ENCODE measurements at regions not wholly inside any gene's neighbourhood (a gene's known extent, or its start where the extent isn't known, plus 50 kb on each side); places are given as distances from the start of the nearest gene placed in this dataset.

DNA sequence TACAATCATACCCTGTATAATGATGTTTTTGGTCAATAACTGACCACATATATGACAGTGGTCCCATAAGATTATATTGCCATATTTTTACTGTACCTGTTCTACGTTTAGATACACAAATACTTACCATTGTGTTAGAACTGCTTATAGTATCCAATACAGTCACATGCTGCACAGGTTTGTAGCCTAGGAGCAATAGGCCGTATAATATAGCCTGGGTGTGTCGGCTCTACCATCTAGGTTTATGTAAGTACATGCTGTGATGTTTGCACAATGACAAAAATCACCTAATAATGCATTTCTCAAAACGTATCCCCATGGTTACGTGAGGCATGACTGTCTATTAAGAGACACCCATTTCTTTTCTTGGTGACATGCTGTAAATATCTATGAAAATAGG is 55.0 kb upstream of the APCDD1 start:
- H3K4me2 ChIP-seq (ENCODE audit: low read depth, low read length): no peak overlapping the region
- H3K4me1 ChIP-seq (ENCODE audit: control insufficient read depth, insufficient read depth, low read length): no peaks in the 10 kb centered on the region
- no peak overlapping the region for H2BK120ac ChIP-seq (ENCODE audit: low read depth, low read length)
- intact Hi-C loops (cut with micrococcal nuclease): no loop called here
- no peak overlapping the region for H3K56ac ChIP-seq (ENCODE audit: extremely low read depth, insufficient read depth, low read length)
- H2AK5ac ChIP-seq (ENCODE audit: low read depth, low read length): no peak overlapping the region
- BruUV-seq (replicated peaks): no TSS peak
- H4K20me1 ChIP-seq (ENCODE audit: insufficient read depth, low read length): no peaks in the 10 kb centered on the region
- no peak overlapping the region for H2BK5ac ChIP-seq (ENCODE audit: low read depth, low read length, poor library complexity, severe bottlenecking)
- DNase-seq (no peak), ATAC-seq (ENCODE audit: low read depth) (no peak)
- dilution Hi-C loops (cut with HindIII; ENCODE audit: low sequenced_read_pairs, unreplicated experiment): no loop called here
- H3K36me3 ChIP-seq (ENCODE audit: control insufficient read depth, insufficient read depth, low read length): no peaks in the 10 kb centered on the region
- no peak overlapping the region for H3K4ac ChIP-seq (ENCODE audit: low read depth, low read length)
- no peak overlapping the region for H4K8ac ChIP-seq (ENCODE audit: low read depth in 2 of 2, low read length in 2 of 2)
- ChIA-PET POLR2A (ENCODE audit: unreplicated experiment) (no interaction called here), CTCF (no interaction called here)
- TF ChIP-seq POLR2A (IDR thresholded peaks at IDR 0.05; ENCODE audit: low read depth, low read length): no peak
- TF ChIP-seq, protein P1, sequence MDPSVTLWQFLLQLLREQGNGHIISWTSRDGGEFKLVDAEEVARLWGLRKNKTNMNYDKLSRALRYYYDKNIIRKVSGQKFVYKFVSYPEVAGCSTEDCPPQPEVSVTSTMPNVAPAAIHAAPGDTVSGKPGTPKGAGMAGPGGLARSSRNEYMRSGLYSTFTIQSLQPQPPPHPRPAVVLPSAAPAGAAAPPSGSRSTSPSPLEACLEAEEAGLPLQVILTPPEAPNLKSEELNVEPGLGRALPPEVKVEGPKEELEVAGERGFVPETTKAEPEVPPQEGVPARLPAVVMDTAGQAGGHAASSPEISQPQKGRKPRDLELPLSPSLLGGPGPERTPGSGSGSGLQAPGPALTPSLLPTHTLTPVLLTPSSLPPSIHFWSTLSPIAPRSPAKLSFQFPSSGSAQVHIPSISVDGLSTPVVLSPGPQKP (IDR thresholded peaks at IDR 0.05; ENCODE audit: borderline replicate concordance, low read depth, low read length): no peak
- no peak for TF ChIP-seq CHD1 (IDR thresholded peaks at IDR 0.05; ENCODE audit: low read depth, low read length)
- TF ChIP-seq, protein P2, sequence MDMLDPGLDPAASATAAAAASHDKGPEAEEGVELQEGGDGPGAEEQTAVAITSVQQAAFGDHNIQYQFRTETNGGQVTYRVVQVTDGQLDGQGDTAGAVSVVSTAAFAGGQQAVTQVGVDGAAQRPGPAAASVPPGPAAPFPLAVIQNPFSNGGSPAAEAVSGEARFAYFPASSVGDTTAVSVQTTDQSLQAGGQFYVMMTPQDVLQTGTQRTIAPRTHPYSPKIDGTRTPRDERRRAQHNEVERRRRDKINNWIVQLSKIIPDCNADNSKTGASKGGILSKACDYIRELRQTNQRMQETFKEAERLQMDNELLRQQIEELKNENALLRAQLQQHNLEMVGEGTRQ (IDR thresholded peaks at IDR 0.05; ENCODE audit: low read depth, low read length): no peak
- TF ChIP-seq MXI1 (IDR thresholded peaks at IDR 0.05; ENCODE audit: borderline replicate concordance, low read depth, low read length): no peak
- TF ChIP-seq FOS (IDR thresholded peaks at IDR 0.05; ENCODE audit: low read depth, low read length): no peak
- no peak for TF ChIP-seq BHLHE40 (IDR thresholded peaks at IDR 0.05; ENCODE audit: low read depth, low read length)
- TF ChIP-seq, protein P3, sequence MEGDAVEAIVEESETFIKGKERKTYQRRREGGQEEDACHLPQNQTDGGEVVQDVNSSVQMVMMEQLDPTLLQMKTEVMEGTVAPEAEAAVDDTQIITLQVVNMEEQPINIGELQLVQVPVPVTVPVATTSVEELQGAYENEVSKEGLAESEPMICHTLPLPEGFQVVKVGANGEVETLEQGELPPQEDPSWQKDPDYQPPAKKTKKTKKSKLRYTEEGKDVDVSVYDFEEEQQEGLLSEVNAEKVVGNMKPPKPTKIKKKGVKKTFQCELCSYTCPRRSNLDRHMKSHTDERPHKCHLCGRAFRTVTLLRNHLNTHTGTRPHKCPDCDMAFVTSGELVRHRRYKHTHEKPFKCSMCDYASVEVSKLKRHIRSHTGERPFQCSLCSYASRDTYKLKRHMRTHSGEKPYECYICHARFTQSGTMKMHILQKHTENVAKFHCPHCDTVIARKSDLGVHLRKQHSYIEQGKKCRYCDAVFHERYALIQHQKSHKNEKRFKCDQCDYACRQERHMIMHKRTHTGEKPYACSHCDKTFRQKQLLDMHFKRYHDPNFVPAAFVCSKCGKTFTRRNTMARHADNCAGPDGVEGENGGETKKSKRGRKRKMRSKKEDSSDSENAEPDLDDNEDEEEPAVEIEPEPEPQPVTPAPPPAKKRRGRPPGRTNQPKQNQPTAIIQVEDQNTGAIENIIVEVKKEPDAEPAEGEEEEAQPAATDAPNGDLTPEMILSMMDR (conservative IDR thresholded peaks at IDR 0.05; ENCODE audit: low read depth, low read length): no peak
- no peak for TF ChIP-seq RCOR1 (IDR thresholded peaks at IDR 0.05; ENCODE audit: insufficient replicate concordance, low read length)
- no peak for TF ChIP-seq SMC3 (IDR thresholded peaks at IDR 0.05; ENCODE audit: low read depth, low read length)
- no peak for TF ChIP-seq MAFK (IDR thresholded peaks at IDR 0.05; ENCODE audit: low read depth, low read length)
- TF ChIP-seq NFE2L2 (IDR thresholded peaks at IDR 0.05; ENCODE audit: low read depth, low read length): no peak
- no peak for TF ChIP-seq MAZ (IDR thresholded peaks at IDR 0.05; ENCODE audit: borderline replicate concordance, low read depth, low read length)
- TF ChIP-seq RAD21 (IDR thresholded peaks at IDR 0.05; ENCODE audit: low read length): no peak
- TF ChIP-seq RFX5 (IDR thresholded peaks at IDR 0.05; ENCODE audit: low read depth, low read length): no peak
- no peak for TF ChIP-seq CEBPB (IDR thresholded peaks at IDR 0.05; ENCODE audit: low read depth, low read length)
- H4K91ac ChIP-seq (ENCODE audit: insufficient read depth, low read depth, low read length): no peak overlapping the region
- no peak overlapping the region for H3K18ac ChIP-seq (ENCODE audit: low read depth, low read length)
- H4K5ac ChIP-seq (ENCODE audit: low read depth, low read length): no peak overlapping the region
- H3K14ac ChIP-seq (replicated peaks; ENCODE audit: low read depth, low read length): no peak overlapping the region
- no peaks in the 10 kb centered on the region for H3K79me1 ChIP-seq (ENCODE audit: low read depth in 1 of 2, low read length in 2 of 2)
- no peak overlapping the region for H2AK9ac ChIP-seq (replicated peaks; ENCODE audit: low read depth, low read length, poor library complexity)
- H3K23ac ChIP-seq (ENCODE audit: low read depth, low read length): no peak overlapping the region
- no CpG with 5 or more reads among the region's 5 CpGs for WGBS, 2 experiments (ENCODE audit: extremely low coverage in 2 of 2, insufficient read length in 1 of 2)
- no peaks in the 10 kb centered on the region for H3K9me1 ChIP-seq (ENCODE audit: insufficient read depth, low read length)
- no peak overlapping the region for H3K9ac ChIP-seq (ENCODE audit: low read depth, low read length)
- no peak overlapping the region for H2BK20ac ChIP-seq (ENCODE audit: low read depth, low read length)
- H2AFZ ChIP-seq (replicated peaks; ENCODE audit: low read length, poor library complexity): no peak overlapping the region
- in situ Hi-C loops (cut with MboI; ENCODE audit: low sequenced_read_pairs): no loop called here
- H3K4me3 ChIP-seq (ENCODE audit: insufficient read depth, low read depth, low read length): no peak overlapping the region
- H3K27me3 ChIP-seq (ENCODE audit: control insufficient read depth, insufficient read depth, low read length): peaks cover 7% of the 10 kb centered on the region
- no peak overlapping the region for H3K27ac ChIP-seq (ENCODE audit: insufficient read depth, low read length)
- no peak overlapping the region for H2BK15ac ChIP-seq (ENCODE audit: low read depth, low read length)
- H3K9me3 ChIP-seq (ENCODE audit: control insufficient read depth, insufficient read depth, low read length): no peaks in the 10 kb centered on the region

All from IMR-90 (cell line).